HG03558 (cell line): ENCODE measurements at regions not wholly inside any gene's neighbourhood (a gene's known extent, or its start where the extent isn't known, plus 50 kb on each side); places are given as distances from the start of the nearest gene placed in this dataset.

Experiments used
- ATAC-seq: cut with Tn5 transposase; IDR thresholded peaks from one replicate; pipeline ENCODE4 v1.9.1; 2021; ENCODE audit warnings: moderate number of reproducible peaks; ENCODE audit not compliant: unreplicated experiment; ENCODE audit errors: extremely low read depth

GRCh38 chr10:33820531-33820930, 486.1 kb upstream of the NRP1 start:
- no peak for ATAC-seq

GRCh38 chr10:33819206-33819605, 484.7 kb upstream of the NRP1 start:
- no peak for ATAC-seq

GRCh38 chr10:33818343-33818742, 483.9 kb upstream of the NRP1 start:
- ATAC-seq: no peak

DNA sequence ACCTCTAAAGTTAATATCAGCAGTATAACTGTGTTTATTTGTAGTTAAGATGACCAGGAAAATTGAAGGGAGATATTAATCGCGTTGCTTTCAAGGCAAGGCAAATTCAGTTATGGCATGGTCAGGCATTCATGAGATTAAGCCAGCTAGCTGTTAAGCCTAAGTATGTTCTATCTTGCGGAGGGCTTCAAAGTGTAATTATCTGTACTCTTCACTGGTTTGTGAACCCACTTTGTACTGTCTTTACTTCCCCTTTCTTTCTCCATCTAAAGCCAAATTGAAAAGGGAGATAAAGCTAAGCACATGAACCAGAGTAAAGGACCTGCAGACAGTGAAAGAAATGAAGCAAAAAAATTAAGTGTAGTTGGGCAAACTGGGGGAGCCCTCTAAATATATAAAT, 483.1 kb upstream of the NRP1 start:
- ATAC-seq: no peak

GRCh38 chr10:33815776-33816175, 481.3 kb upstream of the NRP1 start:
- ATAC-seq: no peak

- ATAC-seq: no peak
Observed at GRCh38 chr10:33813871-33814270, 479.4 kb upstream of the NRP1 start.

DNA sequence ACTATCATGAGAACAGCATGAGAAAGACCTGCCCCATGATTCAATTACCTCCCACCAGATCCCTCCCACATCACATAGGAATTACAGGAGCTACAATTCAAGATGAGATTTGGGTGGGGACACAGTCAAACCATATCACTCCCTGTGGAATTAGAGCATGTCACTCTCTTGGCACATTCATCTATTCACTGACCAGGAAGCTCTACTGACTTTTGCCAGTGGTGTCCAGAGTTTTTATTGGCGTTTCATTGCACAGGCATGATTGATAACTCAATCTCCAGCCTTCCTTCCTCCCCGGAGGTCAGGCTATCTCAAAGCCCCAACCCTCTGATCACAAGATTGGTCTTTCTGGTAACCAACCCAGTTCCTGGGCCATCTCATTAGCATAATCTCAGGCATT, 478.9 kb upstream of the NRP1 start:
- no peak for ATAC-seq

DNA sequence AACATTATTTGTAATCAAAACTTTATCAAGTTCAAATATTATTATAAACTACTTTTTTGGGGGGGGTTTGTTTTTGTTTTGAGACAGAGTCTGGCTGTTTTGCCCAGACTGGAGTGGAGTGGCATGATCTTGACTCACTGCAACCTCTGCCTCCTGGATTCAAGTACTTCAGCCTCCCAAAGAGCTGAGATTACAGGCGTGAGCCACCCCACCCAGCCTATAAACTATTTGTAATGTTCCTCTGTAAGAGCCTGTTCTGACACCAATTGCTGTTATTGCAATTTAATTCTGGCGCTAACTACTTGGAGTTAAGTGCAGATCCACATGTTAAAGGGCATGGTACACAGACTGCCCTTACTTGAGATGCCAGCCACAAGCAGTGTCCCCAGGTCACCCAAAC, 478.1 kb upstream of the NRP1 start:
- ATAC-seq: no peak

GRCh38 chr10:33810986-33811385, 476.5 kb upstream of the NRP1 start:
- ATAC-seq: no peak

GRCh38 chr10:33809732-33810131, 475.3 kb upstream of the NRP1 start:
- no peak for ATAC-seq

DNA sequence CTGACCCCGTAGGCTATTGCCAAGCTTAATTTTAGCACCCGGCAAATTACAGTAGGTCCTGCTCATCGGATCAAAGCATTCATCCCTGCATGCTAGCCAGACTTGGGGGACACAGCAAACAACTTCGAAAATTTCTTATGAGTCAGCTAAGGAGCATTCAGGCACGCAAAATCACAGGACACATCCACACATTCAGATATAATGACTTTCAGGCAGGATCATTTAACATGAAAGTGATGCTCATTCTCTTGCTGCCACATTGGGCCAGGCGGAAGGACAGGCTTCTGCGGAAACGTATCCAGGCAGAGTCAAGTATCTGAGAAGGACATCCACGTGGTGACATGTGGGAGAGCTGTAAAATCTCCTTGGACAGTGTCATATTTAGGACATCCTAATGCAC, 474.0 kb upstream of the NRP1 start:
- ATAC-seq: no peak

GRCh38 chr10:33807531-33808359, 473.3 kb upstream of the NRP1 start:
- no peak for ATAC-seq

DNA sequence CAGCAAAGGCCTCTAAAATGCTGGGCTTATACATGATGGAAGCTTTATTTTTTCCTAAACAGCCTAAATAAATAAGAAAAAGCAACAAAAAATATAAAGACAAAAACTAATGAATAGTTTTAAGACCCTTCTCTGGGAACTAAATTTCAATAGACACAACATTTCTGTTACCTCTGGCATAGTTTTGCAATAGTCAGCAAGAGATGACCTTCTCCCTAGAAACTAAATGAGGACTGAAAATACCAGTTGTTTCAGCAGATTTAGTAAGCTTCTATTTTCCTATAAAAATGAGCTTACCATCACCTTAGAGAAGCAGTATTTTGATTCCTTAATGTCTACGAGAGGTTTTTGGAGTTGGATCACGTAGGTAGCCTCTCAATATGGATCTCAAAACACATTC, 471.4 kb upstream of the NRP1 start:
- no peak for ATAC-seq

DNA sequence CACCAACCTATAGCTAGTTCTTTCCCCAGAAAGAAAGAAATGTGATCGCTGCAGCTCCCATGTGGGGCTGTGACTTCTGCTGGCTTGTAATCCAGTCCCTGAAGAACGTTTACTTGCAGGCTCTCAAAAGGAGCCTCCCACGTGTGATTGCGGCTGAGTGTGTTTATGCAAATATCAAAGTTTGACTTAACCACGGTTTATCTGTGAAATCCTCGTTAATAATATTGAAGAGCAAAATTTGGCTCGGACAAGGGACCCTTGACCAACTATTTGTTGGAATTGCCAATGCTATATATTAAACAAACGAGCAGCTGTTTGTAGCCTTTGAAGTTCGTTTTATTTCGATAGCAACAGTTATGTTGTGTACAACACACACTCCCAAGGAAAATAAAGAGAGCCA, 470.1 kb upstream of the NRP1 start:
- ATAC-seq: no peak

DNA sequence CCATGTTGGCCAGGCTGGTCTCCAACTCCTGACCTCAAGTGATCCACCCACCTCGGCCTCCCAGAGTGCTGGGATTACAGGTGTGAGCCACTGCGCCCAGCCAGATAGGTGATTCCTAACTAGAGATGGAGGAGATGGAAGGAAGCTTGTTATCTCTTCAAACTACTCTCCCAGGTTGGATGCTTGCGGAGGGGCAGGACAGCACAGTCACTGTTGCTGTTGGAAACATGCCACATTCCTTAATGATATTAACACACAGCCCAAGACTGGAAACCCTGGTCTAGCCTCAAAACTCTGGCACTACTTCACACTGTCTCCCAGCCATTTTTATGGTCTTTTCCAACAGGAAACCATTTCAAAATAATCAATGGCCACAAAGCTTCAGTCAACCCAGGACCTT, 468.8 kb upstream of the NRP1 start:
- ATAC-seq: no peak

DNA sequence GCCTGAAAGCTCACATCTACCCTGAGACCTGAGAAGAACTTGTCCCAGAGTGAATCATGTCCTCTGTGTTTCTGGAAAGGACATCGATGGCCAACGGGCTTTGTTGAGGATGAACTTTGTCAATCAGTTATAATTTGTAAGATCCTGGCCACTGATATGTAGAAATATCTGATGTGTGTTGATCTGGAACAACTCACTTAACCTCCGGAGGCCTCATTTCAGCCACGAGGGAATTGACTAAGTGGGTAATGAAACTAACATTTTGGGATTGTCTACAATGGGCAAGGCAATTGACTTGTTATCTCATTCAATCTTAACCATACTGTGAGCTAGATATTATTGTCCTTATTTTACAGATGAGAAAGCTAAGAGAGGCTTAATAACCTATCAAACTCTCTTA, 468.1 kb upstream of the NRP1 start:
- no peak for ATAC-seq

DNA sequence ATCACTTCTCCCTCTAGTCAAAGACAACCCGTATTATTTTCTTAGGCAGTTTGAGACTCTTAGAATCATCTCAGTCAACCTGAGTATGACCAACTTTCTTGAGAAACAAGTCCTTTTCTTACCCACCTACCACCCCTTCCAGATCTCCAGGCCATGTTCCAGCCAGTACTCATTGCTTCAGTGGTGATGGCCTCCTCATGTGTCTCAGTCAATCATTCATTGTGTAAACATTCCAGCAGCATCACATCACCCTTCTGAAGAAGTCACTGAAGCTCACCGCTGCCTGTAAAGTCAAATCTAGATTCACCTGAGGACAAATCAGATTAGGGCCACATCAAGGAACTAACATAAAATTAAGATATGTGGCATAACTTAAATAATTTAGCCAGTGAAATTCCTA, 467.2 kb upstream of the NRP1 start:
- ATAC-seq: no peak

GRCh38 chr10:33800986-33801385, 466.5 kb upstream of the NRP1 start:
- ATAC-seq: no peak

DNA sequence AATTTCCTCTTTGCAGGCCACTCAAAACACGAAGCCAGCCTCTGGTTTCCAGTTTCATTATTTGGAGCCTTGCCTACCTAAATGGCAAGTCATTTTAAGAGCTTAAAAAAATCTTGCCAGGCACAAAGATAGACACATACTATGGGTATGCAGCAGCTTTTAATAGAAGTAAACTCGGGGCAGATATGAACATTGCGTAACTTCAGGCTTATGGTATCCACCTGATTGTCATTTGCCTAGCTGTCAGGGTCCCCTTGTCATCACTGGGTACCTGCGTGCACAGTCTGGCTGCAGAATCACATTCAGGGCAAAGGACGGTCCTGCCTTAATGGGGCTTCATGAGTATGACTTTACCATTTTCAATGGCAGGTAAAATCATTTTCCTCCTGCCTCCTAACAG, 466.1 kb upstream of the NRP1 start:
- no peak for ATAC-seq

DNA sequence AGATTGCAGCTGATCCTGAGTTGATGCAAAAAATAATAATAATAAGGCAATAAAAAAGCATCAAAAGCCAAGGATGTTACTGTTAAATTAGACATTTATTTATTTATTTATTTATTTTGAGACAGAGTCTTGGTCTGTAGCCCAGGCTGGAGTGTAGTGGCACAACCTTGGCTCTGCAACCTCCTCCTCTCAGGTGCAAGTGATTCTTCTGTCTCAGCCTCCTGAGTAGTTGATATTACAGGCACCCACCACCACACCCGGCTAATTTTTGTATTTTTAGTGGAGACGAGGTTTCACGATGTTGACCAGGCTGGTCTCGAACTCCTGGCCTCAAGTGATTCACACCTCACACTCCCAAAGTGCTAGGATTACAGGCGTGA, 465.5 kb upstream of the NRP1 start:
- no peak for ATAC-seq

- ATAC-seq: no peak
Observed at GRCh38 chr10:33799281-33799943, 464.9 kb upstream of the NRP1 start.

DNA sequence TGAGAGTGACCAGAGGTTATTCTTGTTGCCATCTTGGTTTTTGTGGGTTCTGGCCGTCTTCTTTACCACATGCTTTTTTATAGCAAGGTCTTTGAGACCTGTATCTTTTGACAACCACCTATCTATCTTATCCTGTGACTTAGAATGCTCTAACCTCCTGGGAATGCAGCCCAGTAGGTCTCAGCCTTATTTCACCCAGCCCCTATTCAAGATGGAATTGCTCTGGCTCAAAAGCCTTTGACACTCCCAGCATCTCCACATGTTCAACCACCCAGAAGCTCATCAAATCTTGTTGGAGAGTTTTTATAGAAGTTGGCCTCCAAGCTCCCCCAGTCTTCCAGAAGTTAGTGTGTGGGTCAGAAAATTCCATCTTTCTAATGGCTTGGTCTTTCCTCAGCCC, 464.3 kb upstream of the NRP1 start:
- ATAC-seq: no peak
